ENCODE measurements at regions not wholly inside any gene's neighbourhood (a gene's known extent, or its start where the extent isn't known, plus 50 kb on each side); places are given as distances from the start of the nearest gene placed in this dataset.

GRCh38 chr3:104750581-104750980 is 616.1 kb upstream of the ALCAM start:
- no peak for DNase-seq (ENCODE audit: low read depth)

- DNase-seq (ENCODE audit: low read depth) = no peak
These were observed 610.9 kb upstream of the ALCAM start for GRCh38 chr3:104755791-104756190.

- no peak for DNase-seq (ENCODE audit: low read depth)
These were observed 603.7 kb upstream of the ALCAM start for GRCh38 chr3:104763007-104763406.

- DNase-seq (ENCODE audit: low read depth) = no peak
These were observed 602.2 kb upstream of the ALCAM start for GRCh38 chr3:104764496-104764895.

- DNase-seq (ENCODE audit: low read depth) = no peak
These were observed 597.8 kb upstream of the ALCAM start for GRCh38 chr3:104768886-104769285.

GRCh38 chr3:104779324-104779723 is 587.4 kb upstream of the ALCAM start:
- DNase-seq (ENCODE audit: low read depth) = no peak

- no peak for DNase-seq (ENCODE audit: low read depth)
These were observed 585.6 kb upstream of the ALCAM start for GRCh38 chr3:104781112-104781511.

- DNase-seq (ENCODE audit: low read depth) = no peak
These were observed 580.8 kb upstream of the ALCAM start for GRCh38 chr3:104785947-104786346.

GRCh38 chr3:104787306-104787705 is 579.4 kb upstream of the ALCAM start:
- no peak for DNase-seq (ENCODE audit: low read depth)

- DNase-seq (ENCODE audit: low read depth) = no peak
These were observed 577.9 kb upstream of the ALCAM start for GRCh38 chr3:104788807-104789206.

GRCh38 chr3:104791331-104791730 is 575.4 kb upstream of the ALCAM start:
- DNase-seq (ENCODE audit: low read depth) = no peak

- DNase-seq (ENCODE audit: low read depth) = no peak
These were observed 570.2 kb upstream of the ALCAM start for GRCh38 chr3:104796556-104796955.

GRCh38 chr3:104805042-104805441 is 561.7 kb upstream of the ALCAM start:
- DNase-seq (ENCODE audit: low read depth) = no peak

GRCh38 chr3:104805508-104805907 is 561.2 kb upstream of the ALCAM start:
- DNase-seq (ENCODE audit: low read depth) = no peak

GRCh38 chr3:104810896-104811295 is 555.8 kb upstream of the ALCAM start:
- DNase-seq (ENCODE audit: low read depth) = no peak

- DNase-seq (ENCODE audit: low read depth) = no peak
These were observed 550.7 kb upstream of the ALCAM start for GRCh38 chr3:104816008-104816407.

GRCh38 chr3:104816716-104817115 is 550.0 kb upstream of the ALCAM start:
- DNase-seq (ENCODE audit: low read depth) = no peak

GRCh38 chr3:104819333-104819732 is 547.4 kb upstream of the ALCAM start:
- DNase-seq (ENCODE audit: low read depth) = no peak

GRCh38 chr3:104820959-104821358 is 545.8 kb upstream of the ALCAM start:
- no peak for DNase-seq (ENCODE audit: low read depth)

- DNase-seq (ENCODE audit: low read depth) = no peak
These were observed 541.6 kb upstream of the ALCAM start for GRCh38 chr3:104825116-104825515.

- DNase-seq (ENCODE audit: low read depth) = no peak
These were observed 535.6 kb upstream of the ALCAM start for GRCh38 chr3:104831071-104831470.

- no peak for DNase-seq (ENCODE audit: low read depth)
These were observed 534.2 kb upstream of the ALCAM start for GRCh38 chr3:104832530-104832929.

- no peak for DNase-seq (ENCODE audit: low read depth)
These were observed 531.3 kb upstream of the ALCAM start for GRCh38 chr3:104835376-104835775.

GRCh38 chr3:104846270-104846669 is 520.4 kb upstream of the ALCAM start:
- DNase-seq (ENCODE audit: low read depth) = no peak

GRCh38 chr3:104849070-104849469 is 517.6 kb upstream of the ALCAM start:
- DNase-seq (ENCODE audit: low read depth) = no peak

All from stimulated activated CD8-positive, alpha-beta memory T cell treated with anti-CD3 and anti-CD28 coated beads, Interleukin-4, amount 100 ng/mL, for 24 hours (primary cell).